Fibroblast of skin of left quadriceps (primary cell): ENCODE measurements at regions not wholly inside any gene's neighbourhood (a gene's known extent, or its start where the extent isn't known, plus 50 kb on each side); places are given as distances from the start of the nearest gene placed in this dataset.

ENCODE experiments used
- DNase-seq, 2 experiments: peaks; one replicate each; pipeline ENCODE4 v3.0.0-alpha.2; 2013; ENCODE audit warnings: low read depth in 2 of 2

DNA sequence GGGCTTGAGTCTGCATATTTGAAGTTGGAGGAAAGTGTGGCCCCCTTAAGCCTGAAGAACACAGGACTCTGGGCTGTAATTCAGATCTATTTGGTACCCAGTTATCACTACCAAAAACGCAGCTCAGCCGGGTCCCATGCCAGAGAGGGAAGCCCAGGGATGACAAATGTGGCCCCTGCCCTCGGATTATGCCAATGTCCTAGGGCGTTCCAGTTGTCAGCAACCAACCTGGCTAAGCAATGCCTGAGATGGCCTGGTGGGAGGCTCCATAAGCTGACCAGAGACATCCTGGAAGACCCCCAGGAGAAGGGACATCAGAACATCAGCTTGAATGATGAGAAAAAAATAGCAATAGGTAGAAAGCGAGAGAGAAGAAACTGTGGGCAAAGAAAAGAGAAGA lies 79.6 kb upstream of the UQCRFS1 start:
- DNase-seq: no peak

DNA sequence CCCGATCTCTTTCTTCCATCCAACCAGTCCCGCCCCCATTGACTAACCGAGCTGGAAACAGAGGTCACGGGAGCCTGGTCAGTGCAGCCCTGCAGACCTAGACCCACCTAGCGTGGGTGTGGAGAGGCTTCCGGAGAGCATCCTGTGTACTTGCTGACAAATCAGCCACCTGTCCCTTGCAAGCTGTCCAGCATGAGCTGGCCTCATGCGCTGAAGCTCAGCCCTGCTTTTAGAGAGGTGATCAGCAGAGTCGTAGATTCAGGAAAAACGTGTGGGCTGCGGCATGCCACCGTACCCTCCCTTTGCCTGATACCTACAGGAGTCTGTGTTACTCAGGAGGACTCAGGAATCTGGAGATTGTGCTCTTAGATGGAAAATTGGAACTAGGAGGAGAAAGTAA lies 80.3 kb upstream of the UQCRFS1 start:
- DNase-seq: no peak

DNA sequence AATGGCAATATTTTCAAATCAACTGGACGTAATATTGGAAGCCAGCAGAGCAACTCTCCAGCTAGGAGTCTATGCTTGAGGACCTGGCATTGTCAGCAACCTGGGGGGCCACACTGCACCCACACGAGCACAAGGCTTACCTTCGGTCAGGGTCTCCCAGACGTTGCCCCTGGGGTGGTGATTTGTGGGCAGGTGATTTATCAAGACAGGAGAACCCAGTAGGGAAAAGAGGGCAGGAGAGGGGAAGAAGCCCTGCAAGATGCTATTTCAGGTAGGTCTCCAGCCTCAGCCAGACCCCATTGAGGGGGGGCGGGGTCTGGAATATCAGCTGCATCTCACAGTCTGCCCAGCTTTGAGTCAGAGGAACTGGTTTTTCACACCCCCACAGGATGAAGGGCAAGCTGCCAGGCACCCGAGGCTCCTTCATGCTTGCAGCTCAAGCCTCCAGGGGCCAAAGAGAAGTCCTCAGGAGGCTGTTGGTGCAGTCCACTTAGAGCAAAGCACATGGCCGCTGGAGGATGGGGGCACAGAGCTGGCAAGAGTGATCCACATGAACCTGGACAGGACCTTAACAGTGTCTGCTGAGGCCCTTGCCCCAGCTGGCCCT lies 80.9 kb upstream of the UQCRFS1 start:
- DNase-seq: no peak

DNA sequence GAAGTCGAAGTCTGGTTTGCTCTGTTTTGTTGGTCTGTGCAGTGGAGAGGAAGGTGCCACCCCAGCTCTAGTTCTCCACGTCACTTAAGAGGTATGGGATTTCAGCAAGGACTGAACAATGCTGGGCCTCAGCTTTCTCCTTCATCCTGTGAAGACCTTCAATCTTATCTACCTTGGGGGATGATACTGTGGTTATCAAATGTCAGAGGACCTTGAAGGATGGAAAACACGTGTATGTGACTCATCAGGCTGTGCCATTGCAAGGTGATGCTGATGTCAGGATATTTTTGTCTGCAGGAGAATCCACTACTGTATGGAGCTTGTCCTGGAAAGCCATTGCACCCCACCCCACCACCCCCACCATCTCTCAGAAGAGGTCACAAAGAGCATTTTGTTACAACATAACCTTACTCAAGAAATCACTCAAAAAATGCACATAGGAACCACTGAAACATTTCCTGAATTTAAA lies 81.4 kb upstream of the UQCRFS1 start:
- DNase-seq: peak in 1 of 2 experiments; percentile 0

DNA sequence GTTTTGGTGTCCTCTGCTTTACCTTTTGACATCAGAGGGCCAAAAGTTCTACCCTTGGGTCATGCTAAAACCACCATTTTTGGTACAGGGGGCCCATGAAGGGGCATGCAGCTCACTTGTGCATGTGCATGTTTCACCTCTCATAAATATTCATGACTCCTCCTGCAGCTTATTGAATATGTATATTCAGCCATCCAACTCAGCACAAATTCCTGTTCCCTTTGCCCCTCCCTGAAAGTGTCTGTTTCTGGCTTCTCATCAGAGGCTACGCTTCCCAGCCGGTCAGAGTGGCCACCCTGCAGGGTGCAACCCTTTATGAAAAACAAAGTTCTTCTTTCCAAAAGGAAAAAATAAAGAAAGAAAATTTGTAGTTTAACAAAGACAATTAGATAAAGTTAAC lies 82.3 kb upstream of the UQCRFS1 start:
- DNase-seq: no peak

DNA sequence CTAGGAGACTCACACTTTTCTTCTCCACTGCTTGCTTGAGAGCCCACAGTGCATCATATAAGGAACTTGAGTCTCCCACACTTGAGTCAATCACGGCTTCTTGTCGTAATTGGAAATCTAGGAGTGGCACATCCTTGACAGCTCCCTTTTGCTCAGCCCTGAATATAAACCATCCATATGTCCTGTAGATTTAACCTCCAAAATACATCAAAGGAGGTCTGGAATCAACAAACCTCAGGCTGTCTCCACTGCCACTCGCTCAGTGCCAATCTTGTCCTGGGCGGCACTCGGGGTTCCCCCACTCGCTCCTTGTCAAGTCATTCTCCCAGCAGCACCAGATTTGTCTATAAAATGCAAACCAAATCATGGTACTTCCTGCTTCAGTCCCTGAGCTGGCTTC lies 84.4 kb upstream of the UQCRFS1 start:
- DNase-seq: no peak

DNA sequence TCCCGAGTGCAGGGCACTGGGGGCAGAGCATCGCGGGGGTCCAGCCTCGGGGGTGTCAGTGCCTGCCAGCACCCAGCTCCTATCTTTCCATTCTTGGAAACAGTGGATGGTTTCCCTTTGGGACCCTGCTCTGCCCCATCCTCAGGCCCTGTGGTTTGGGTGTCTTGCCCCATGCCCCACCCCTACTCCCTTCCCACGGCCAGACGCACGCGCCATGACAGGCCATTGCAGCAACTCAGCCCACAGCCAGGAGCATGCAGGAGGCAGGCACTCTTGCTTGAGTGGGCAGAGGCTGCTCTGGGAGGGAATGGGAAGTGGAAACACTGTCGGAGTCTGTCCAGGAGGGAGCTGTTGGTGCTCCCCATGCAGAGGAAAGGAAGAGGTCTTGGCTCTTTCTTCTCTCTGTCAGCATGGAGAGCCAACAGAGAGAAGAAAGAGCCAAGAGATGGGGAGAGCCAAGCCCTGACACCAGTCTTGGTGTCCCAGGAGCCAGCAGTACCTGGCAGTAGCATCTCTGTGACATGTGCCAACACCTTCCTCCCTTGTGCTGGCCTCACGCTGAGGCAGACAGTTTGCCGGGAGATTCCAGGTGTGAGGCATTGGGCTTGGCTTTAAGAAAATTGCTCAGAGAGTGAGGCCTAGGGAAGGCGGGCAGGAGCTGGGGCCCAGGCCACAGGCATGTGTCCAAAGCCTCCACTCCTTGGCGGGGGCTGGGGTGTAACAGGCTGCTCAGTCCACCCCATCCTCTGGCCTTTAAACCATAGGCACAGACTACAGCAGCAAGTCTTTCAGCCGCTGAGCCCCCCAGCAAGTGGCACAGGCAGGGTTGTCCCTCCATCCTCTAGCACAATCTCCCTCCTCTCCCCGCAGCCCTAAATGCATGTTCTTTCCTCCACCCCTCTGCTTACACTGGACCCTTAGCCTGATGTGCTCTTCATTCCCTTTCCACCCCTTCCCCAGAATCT lies 86.7 kb upstream of the UQCRFS1 start:
- no peak for DNase-seq

DNA sequence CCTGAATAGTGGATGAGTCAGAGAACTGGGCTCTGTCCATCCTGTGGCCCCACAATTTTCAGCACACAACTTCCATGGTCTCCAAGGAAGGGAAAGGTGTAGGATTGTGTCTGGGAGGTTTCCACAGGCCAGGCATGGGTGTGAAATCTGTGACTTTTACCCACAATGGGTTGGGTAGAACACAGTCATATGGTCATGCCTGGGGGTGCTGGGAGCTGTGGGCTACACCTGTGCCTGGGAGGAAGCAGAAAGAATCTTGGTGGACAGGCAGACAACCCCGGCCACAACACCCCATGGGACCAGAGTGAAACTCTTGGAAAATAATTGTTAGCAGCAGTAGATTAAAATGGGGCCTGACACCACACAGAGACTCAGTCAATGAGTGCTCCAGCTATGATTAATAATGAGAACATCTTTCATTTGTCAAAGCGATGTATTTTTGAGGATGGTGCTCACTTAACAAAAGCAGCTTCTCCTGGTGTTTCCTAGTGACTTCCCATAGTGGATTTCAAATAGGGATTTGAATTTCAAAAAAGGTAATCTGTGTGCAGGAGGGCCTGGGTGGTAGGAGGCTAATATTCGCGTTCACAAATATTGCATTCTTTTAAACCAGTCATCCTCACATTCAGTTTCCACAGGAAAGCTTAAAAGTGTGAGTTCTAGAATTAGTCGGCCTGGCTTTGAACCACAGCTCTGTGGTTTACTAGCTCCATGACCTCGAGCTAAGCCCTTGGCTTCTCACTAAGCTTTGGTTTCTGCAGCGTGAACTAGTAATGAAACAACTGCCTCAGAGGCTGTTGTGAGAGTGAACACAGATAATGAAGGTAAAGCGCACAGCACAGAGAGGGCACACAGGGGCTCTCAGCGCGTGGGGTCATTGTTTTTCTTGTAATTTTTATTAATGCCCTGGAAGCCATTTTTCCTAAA lies 89.3 kb upstream of the UQCRFS1 start:
- no peak for DNase-seq

DNA sequence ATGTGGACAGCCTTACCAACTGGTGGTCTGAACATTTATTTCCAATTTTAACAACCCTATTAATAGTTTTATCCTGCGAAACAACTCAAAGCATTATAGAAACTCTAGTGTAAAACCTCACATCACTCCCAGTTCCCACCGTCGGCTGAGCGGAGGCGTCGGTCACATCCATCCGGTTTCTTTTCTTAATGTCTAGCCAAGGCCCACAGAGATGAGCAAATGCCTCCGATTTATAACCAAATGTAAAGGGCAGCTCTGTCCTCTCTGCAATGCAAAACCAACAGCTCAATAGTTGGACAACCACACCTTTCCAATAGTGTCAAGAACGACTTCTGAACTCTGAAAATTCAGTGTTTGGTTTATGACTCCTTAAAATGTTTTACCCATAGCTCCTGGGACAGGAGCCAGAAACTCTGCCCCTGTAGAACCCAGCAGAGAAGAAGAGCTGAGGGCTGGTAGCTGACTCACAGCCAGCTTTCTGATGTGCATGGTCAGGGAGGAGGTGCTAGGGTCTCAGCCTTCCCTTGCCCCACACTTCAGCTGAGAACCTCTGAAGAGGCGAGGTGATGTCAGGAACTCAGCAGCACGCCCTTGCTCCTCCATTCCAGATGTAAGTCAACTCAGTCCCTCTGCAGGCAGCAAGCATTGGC lies 90.2 kb upstream of the UQCRFS1 start:
- DNase-seq: no peak

DNA sequence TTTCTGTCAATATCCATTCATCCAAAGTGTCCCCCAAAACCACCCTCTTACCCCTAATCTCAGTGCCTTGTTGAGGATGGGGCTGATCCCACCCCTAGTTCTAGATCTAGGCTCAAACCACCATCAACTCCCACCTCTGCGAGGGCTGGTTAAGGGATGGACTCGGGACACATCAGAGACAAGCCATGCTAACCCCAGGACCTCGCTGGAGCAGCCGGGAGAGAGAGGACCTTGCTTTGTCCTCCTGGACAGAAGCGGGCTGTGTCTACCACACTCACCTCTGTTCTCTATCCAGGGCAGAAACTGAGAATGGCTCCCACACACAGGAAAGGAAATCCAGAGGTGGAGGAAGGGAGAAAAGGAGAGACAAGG lies 90.8 kb upstream of the UQCRFS1 start:
- DNase-seq: no peak

DNA sequence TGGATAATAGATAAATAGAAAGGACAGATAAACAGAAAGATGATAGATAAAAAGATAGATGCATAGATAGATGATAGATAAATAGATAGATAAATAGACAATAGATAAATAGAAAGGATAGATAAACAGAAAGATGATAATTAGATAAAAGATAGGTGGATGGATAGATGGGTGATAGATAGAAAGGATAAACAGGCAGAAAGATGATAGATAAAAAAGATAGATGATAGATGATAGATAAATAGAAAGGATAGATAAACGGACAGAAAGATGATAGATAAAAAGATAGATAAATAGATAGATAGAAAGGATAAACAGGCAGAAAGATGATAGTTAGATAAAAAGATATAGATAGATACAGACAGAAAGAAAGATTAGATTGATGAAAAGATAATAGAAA lies 92.3 kb upstream of the UQCRFS1 start:
- no peak for DNase-seq

DNA sequence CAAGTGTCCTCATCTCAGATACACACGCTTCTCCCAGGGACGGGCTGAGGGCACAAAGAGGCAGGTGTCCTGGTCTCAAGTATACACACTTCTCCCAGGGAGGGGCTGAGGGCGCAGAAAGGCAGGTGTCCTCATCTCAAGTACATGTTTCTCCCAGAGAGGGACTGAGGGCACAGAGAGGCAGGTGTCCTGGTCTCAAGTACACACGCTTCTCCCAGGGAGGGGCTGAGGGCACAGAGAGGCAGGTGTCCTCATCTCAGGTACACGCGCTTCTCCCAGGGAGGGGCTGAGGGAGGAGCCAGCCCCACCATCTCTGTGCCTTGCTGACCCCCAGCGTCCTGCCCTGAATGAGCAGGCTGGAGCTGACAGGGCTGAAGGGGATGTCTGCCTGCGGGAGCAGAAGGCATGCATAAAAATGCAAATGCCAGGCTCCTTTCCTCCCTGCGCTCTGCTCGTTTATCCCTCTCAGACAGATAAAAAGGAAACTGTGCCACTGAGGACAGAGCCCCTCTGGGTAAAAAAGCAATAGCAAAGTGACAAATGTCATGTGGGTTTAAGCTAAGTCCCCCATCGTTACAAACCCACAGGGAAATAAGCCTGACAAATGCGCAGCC lies 96.1 kb upstream of the UQCRFS1 start:
- no peak for DNase-seq

DNA sequence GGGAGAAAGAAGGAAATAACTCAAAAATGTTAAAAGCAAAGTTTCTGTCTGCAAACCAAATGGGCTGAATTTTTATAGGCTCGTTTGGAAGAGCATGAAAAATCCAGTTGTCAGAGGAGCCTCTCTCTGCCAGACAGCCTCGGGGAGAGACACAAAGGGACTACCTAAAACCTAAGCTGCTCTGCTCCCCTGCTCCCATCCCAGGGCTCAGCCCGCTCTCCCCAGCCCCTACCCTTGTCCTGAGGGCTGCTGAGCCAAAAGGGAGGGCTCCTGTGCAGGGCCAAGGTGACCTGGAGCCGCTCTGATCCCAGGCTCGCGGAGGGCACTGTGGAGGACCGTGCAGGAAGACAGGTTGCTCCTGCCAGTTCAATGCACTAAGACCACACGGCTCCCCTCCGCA lies 96.7 kb upstream of the UQCRFS1 start:
- DNase-seq: no peak

DNA sequence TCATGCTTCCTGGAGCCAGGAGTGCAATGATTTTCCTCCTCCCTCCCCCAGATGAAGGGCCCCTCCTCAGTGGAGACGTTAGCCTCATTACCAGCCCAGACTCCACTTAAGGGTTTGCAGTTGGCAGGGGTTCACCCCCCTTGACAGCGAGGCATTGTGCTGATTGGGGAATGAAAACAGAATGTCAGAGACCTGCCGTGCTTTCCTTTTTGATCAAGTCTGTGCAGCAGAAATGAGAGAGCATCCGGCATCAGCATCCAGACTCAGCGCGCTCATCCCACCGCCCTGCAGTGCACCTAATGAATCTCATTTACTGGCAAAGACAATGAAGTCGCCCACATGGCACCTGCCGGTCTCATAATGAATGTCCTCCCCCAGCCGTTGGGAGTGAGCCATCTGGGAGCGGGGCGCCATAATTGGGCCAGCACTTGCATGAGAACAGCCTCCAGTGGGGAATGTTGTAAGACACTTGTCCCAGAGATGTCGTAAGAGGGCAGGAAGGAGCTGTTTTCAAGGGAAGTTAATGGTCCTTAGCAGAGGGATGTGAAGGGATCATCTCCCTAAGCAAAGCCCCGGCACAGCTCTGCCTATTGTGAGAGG lies 98.3 kb upstream of the UQCRFS1 start:
- no peak for DNase-seq

DNA sequence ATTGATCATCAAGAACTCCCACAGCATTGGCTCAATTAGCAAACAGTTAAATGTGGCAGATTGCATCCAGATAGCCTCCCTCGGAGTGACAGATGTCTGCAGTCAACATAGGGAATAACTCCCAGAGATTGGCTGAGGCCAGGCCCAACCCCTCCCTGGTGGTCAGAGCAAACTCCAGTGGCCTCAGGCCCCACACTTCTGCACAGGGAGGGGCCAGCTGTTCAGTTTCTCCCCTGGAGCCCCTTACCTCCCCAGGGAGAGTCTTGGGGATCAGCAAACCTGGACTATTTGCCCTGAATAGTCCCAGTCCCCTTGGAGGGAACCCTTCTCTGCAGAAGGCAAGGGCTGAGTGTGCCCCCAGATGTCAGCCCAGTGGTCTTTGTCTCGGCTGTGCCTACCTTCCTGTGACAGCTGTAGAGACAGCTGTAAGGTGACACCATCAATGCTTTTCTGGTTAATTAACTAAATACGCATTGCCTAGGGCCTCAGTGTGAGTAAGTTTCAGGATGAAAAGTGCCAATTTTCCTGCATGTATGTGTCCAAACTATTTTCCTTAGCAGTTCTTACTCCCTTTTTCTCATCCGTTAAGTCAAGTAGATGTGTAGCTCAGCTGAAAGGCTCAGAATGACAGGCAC lies 102.7 kb upstream of the UQCRFS1 start:
- no peak for DNase-seq

DNA sequence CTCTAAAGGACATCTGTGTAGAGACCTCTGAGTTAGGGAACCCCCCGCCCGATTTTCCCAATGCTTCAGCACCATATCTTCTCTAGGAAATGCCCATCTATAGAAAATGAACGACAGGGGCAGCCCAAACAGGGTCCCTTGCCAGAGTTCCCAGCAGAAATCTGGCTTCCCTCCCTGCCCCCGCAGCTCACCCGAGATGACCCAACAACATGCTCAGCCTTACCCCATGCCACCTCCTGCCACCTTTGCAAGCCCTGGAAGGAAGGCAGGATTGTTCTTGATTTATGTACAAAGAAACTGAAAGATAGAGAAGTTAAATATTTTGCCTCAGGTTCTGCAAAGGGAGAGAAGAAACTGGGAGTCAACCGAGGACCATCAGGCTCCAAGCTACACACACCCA lies 105.6 kb upstream of the UQCRFS1 start:
- DNase-seq: no peak

DNA sequence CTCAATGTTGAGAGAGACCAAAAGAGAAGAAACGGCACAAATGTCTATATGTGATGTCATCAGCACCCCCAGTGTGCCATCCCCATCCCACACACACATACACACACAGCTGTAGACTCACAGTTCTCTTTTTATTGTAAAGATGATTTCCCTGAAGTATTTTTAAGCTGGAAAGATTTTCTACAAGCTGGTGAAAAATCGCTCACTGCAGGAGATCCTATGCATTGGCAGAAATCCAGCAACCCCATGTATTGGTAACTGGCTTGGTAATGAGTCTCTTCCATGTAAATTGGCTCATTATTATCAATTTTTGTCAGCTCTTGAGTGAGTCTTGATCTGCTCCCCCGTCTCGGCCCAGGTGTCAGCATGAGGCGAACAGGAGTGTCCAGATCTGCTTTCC lies 107.1 kb upstream of the UQCRFS1 start:
- no peak for DNase-seq

DNA sequence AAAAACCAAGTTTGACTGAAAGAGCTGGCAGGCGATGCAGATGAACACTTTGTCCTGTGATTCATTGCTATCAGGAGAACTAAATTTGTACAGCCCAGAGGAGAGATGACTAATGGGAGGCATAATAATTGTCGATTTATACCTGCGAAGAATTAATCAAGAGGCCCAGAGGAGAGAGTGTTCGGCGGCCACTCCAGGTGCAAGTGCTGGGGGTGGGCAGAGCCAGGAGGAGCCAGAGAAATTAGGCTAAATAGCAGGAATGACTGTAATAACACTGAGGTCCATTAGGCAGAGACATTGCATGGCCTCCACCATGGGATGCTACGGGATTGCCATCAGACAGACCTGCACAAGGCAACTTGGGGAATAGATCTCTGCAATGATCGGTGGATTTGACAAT lies 107.7 kb upstream of the UQCRFS1 start:
- no peak for DNase-seq

DNA sequence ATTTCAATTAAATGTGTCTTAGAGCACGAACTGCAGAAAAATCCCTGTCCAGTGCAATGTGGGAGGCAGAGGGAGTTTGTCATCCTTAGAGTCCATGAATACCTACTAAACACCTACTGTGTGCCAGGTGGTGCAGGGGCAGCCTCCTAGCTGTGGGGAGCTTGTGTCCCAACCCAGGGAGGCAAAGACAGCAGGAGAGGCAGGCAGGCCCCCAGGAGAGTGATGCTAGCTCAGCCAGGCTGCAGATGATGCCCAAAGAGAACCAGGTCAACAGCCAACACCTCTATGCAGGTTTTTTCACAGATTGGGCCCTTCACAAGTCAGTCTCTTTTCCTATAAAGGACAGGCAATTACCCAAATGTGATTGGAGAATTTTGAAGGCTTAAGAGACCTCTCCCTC lies 108.2 kb upstream of the UQCRFS1 start:
- DNase-seq: no peak

DNA sequence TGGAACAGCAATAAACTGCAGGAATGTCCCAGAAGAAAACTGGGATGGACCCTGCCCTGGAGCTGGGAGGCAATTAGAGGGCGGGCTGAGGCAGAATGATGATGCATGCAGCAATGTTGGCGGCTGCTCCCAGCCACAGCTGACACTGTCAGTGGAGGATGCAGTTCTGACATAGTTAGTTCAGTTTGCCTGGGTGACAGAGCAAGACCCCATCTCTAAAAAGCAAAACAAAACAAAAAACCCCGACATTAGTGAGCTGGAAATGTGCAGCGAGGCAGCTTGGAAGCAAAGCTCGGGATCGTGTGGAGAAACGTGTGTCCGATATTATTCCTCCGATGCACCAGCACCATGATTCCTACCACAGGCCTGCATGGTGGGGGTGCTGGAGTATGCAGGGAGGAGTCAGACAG lies 110.1 kb upstream of the UQCRFS1 start:
- no peak for DNase-seq
